ENCODE measurements at regions not wholly inside any gene's neighbourhood (a gene's known extent, or its start where the extent isn't known, plus 50 kb on each side); places are given as distances from the start of the nearest gene placed in this dataset.
A peak's percentile ranks its signal among the peaks of the same experiment; 100 is the strongest.
"Not testable (repeated sequence)": the region's sequence is repeated elsewhere in the genome, so short reads cannot be mapped to it uniquely, and the experiment has no call there.

DNA sequence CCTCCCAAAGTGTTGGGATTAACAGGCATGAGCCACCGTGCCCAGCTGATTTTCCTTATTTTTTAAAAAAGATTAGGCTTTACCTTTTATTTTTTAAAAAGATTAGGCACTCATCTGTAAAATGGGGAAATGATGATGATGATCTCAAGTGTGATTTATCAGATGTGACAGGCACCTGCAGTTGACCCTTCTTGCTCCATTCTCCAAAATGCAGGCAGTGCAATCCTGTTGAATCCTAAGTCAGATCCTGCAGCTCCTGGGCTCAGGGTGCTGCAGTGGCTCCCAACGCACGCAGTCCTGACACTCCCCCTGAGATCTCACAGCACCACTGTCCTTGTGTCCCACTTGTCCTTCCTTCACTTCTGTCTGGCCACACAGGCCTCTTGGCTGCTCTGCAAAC is 257.3 kb upstream of the KAZN start:
- H3K27me3 ChIP-seq (ENCODE audit: control insufficient read depth, insufficient read depth, low read length): no peaks in the 10 kb centered on the region
- no peak overlapping the region for H3K4me3 ChIP-seq (ENCODE audit: low read depth, low read length)
- H3K4me1 ChIP-seq (ENCODE audit: control insufficient read depth, insufficient read depth, low read length): peaks cover 9% of the 10 kb centered on the region
- no peaks in the 10 kb centered on the region for H3K9me3 ChIP-seq (ENCODE audit: control insufficient read depth, insufficient read depth, low read length)
- no peaks in the 10 kb centered on the region for H3K36me3 ChIP-seq (ENCODE audit: control insufficient read depth, insufficient read depth, low read length)
- no peak overlapping the region for H3K9ac ChIP-seq (ENCODE audit: low read depth, low read length)
- H3K27ac ChIP-seq (ENCODE audit: low read depth, low read length): no peak overlapping the region

DNA sequence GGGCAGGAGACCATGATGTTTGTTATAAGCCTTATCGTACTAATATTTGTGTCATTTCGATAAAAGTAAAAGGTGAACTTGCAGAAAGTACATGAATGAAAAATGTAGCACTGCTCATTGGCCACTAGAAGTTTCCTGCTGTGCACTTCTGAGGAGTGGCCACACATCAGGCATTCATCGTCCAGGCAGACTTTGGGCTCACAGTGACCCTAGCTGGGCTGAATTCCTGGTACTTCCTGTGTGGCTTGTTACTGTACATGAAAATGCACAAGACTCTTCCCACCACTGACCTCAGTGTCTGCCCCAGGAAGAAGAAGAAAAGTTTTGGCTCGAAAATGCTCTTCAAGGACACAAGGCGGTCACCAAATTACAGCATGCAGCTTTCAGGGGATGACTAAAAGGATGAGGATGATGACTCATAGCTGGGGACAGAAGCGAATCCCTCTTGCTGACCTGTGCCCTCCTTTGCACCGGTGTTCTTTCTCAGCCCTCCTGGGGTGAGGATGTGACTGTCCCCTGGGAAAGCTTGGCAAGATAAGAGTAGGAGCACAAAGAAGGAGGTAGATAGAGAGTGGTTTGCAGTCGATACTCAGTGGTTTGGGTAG is 252.4 kb upstream of the KAZN start:
- no peaks in the 10 kb centered on the region for H3K4me1 ChIP-seq (ENCODE audit: control insufficient read depth, insufficient read depth, low read length)
- H3K9ac ChIP-seq (ENCODE audit: low read depth, low read length): no peak overlapping the region
- H3K4me3 ChIP-seq (ENCODE audit: low read depth, low read length): no peak overlapping the region
- no peaks in the 10 kb centered on the region for H3K27me3 ChIP-seq (ENCODE audit: control insufficient read depth, insufficient read depth, low read length)
- no peaks in the 10 kb centered on the region for H3K36me3 ChIP-seq (ENCODE audit: control insufficient read depth, insufficient read depth, low read length)
- peak overlapping the region; percentile 61 for H3K27ac ChIP-seq (ENCODE audit: low read depth, low read length)
- no peaks in the 10 kb centered on the region for H3K9me3 ChIP-seq (ENCODE audit: control insufficient read depth, insufficient read depth, low read length)

DNA sequence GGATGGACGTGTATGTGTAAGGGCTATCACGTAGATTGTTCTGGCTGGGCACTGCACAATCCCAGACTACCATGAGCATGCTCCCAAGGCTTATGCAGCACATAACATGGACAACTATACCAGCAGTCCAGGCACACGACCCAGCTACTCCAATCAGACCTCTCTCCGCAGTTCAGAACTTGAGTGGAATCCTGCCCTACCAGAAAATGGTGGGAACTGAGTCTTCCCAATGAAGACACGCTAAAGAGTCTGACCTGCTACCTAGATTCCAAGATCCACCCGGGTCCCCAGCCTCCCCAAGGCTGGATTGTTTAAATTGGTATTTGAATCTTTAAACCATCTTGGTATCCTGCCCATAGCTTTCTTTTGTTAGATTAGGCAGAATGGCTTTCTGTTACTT is 251.3 kb upstream of the KAZN start:
- no peak overlapping the region for H3K27ac ChIP-seq (ENCODE audit: low read depth, low read length)
- no peak overlapping the region for H3K4me3 ChIP-seq (ENCODE audit: low read depth, low read length)
- no peak overlapping the region for H3K9ac ChIP-seq (ENCODE audit: low read depth, low read length)
- H3K9me3 ChIP-seq (ENCODE audit: control insufficient read depth, insufficient read depth, low read length): no peaks in the 10 kb centered on the region
- H3K27me3 ChIP-seq (ENCODE audit: control insufficient read depth, insufficient read depth, low read length): no peaks in the 10 kb centered on the region
- no peaks in the 10 kb centered on the region for H3K4me1 ChIP-seq (ENCODE audit: control insufficient read depth, insufficient read depth, low read length)
- no peaks in the 10 kb centered on the region for H3K36me3 ChIP-seq (ENCODE audit: control insufficient read depth, insufficient read depth, low read length)

DNA sequence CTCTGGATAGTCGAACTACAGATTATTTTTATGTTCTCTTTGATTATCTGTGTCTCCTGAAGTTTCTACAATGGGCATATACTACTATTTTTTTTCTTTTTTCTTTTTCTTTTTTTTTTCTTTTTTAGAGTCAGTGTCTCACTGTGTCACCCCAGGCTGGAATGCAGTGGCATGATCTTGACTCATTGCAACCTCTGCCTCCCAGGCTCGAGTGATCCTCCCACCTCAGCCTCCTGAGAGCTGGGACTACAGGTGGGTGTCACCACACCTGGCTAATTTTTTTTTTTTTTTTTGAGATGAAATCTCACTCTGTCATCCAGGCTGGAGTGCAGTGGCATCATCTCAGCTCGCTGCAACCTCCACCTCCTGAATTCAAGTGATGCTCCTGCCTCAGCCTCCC is 250.7 kb upstream of the KAZN start:
- Histone ChIP-seq H3K36me3 (ENCODE audit: control insufficient read depth, insufficient read depth, low read length) (no peaks in the 10 kb centered on the region), H3K27ac (ENCODE audit: low read depth, low read length) (no peak overlapping the region), H3K9ac (ENCODE audit: low read depth, low read length) (no peak overlapping the region), H3K4me1 (ENCODE audit: control insufficient read depth, insufficient read depth, low read length) (no peaks in the 10 kb centered on the region), H3K4me3 (ENCODE audit: low read depth, low read length) (no peak overlapping the region), H3K9me3 (ENCODE audit: control insufficient read depth, insufficient read depth, low read length) (no peaks in the 10 kb centered on the region), H3K27me3 (ENCODE audit: control insufficient read depth, insufficient read depth, low read length) (no peaks in the 10 kb centered on the region)

DNA sequence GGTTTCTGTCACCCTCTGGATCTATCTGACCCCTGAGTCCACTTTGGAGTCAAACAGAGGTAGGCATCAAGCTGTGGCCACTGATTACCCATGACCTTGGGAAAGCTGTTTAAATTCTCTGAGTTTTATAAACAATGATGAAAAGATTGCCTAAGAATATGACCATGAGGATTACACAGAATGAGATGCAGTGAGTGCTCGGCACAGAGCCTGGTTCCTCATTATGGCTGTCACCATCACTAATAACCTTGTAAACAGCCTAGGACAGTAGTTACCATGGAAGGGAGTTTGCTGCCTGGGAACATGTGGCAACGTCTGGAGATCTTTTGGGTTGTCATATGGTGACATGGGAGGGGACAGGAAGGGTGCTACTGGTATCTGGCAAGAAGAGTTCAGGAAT is 248.3 kb upstream of the KAZN start:
- no peaks in the 10 kb centered on the region for H3K9me3 ChIP-seq (ENCODE audit: control insufficient read depth, insufficient read depth, low read length)
- no peak overlapping the region for H3K4me3 ChIP-seq (ENCODE audit: low read depth, low read length)
- no peaks in the 10 kb centered on the region for H3K27me3 ChIP-seq (ENCODE audit: control insufficient read depth, insufficient read depth, low read length)
- no peaks in the 10 kb centered on the region for H3K36me3 ChIP-seq (ENCODE audit: control insufficient read depth, insufficient read depth, low read length)
- H3K4me1 ChIP-seq (ENCODE audit: control insufficient read depth, insufficient read depth, low read length): no peaks in the 10 kb centered on the region
- no peak overlapping the region for H3K27ac ChIP-seq (ENCODE audit: low read depth, low read length)
- no peak overlapping the region for H3K9ac ChIP-seq (ENCODE audit: low read depth, low read length)

DNA sequence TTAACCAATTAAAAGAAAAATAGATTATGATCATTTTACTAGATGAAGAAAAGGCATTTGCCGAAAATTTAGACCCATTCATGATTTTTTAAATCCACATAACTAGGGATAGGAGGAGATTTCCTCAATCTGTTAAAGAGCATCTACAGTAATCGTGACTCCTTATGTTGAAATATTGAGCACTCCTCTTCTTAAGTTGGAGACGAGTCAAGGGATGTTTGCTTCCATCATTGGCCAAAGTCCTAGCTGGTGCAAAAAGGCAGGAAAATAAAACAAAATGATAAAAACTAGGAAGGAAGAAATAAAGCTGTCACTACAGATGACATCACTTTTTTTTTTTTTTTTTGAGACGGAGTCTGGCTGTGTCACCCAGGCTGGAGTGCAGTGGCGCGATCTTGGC is 245.6 kb upstream of the KAZN start:
- no peak overlapping the region for H3K4me3 ChIP-seq (ENCODE audit: low read depth, low read length)
- no peak overlapping the region for H3K27ac ChIP-seq (ENCODE audit: low read depth, low read length)
- no peak overlapping the region for H3K9ac ChIP-seq (ENCODE audit: low read depth, low read length)

DNA sequence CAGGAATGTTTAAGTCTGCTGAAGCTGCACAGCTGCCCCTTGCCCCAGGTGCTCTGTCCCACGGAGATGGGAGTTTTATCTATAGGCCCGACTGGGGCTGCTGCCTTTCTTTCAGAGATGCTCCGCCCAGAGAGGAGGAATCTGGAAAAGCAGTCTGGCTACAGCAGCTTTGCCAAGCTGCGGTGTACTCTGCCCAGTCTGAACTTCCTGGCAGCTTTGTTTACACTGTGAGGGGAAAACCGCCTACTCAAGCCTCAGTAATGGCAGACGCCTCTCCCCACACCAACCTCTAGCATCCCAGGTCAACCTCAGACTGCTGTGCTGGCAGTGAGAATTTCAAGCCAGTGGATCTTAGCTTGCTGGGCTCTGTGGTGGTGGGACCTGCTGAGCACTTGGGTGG is 237.5 kb upstream of the KAZN start:
- H3K36me3 ChIP-seq (ENCODE audit: control insufficient read depth, insufficient read depth, low read length); H3K27me3 ChIP-seq (ENCODE audit: control insufficient read depth, insufficient read depth, low read length); H3K4me1 ChIP-seq (ENCODE audit: control insufficient read depth, insufficient read depth, low read length); H3K4me3 ChIP-seq (ENCODE audit: low read depth, low read length); H3K9me3 ChIP-seq (ENCODE audit: control insufficient read depth, insufficient read depth, low read length); H3K27ac ChIP-seq (ENCODE audit: low read depth, low read length); H3K9ac ChIP-seq (ENCODE audit: low read depth, low read length): not testable (repeated sequence)

More for the DNA sequence above, 245.6 kb upstream of the KAZN start:
- no peaks in the 10 kb centered on the region for H3K9me3 ChIP-seq (ENCODE audit: control insufficient read depth, insufficient read depth, low read length)
- no peaks in the 10 kb centered on the region for H3K4me1 ChIP-seq (ENCODE audit: control insufficient read depth, insufficient read depth, low read length)
- H3K27me3 ChIP-seq (ENCODE audit: control insufficient read depth, insufficient read depth, low read length): no peaks in the 10 kb centered on the region
- H3K36me3 ChIP-seq (ENCODE audit: control insufficient read depth, insufficient read depth, low read length): no peaks in the 10 kb centered on the region

DNA sequence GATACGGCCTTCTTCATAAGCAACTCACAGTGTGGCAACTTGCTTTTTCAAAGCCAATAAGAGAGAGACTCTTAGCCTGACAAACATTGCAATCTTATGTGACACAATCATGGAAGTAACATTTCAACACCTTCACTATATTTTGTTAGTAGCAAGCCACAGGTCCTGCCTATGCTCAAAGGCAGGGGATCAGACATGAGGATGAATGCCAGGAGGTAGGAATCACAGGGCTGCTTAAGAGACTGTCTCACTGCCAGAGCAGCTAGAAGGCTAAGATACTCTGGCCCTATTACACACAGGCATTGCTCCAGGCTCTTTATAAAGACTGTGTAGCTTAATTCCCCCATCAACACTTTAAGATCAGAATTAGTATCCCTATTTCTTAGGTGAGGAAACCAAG is 236.2 kb upstream of the KAZN start:
- Histone ChIP-seq H3K9me3 (ENCODE audit: control insufficient read depth, insufficient read depth, low read length) (0 out of 2 replicates have a peak, but pooled peaks cover 2% of the 10 kb centered on the region), H3K9ac (ENCODE audit: low read depth, low read length) (no peak overlapping the region), H3K4me3 (ENCODE audit: low read depth, low read length) (no peak overlapping the region), H3K27me3 (ENCODE audit: control insufficient read depth, insufficient read depth, low read length) (no peaks in the 10 kb centered on the region), H3K27ac (ENCODE audit: low read depth, low read length) (no peak overlapping the region), H3K36me3 (ENCODE audit: control insufficient read depth, insufficient read depth, low read length) (no peaks in the 10 kb centered on the region), H3K4me1 (ENCODE audit: control insufficient read depth, insufficient read depth, low read length) (0 out of 2 replicates have a peak, but pooled peaks cover 2% of the 10 kb centered on the region)

- Histone ChIP-seq H3K9me3 (ENCODE audit: control insufficient read depth, insufficient read depth, low read length) (0 out of 2 replicates have a peak, but pooled peaks cover 2% of the 10 kb centered on the region), H3K4me1 (ENCODE audit: control insufficient read depth, insufficient read depth, low read length) (0 out of 2 replicates have a peak, but pooled peaks cover 2% of the 10 kb centered on the region), H3K9ac (ENCODE audit: low read depth, low read length) (no peak overlapping the region), H3K27me3 (ENCODE audit: control insufficient read depth, insufficient read depth, low read length) (no peaks in the 10 kb centered on the region), H3K27ac (ENCODE audit: low read depth, low read length) (no peak overlapping the region), H3K4me3 (ENCODE audit: low read depth, low read length) (no peak overlapping the region), H3K36me3 (ENCODE audit: control insufficient read depth, insufficient read depth, low read length) (no peaks in the 10 kb centered on the region)
Measured at GRCh38 chr1:14363036-14363590, 235.4 kb upstream of the KAZN start.

- no peak overlapping the region for H3K27ac ChIP-seq (ENCODE audit: low read depth, low read length)
- no peak overlapping the region for H3K9ac ChIP-seq (ENCODE audit: low read depth, low read length)
- H3K27me3 ChIP-seq (ENCODE audit: control insufficient read depth, insufficient read depth, low read length): no peaks in the 10 kb centered on the region
- no peak overlapping the region for H3K4me3 ChIP-seq (ENCODE audit: low read depth, low read length)
- 0 out of 2 replicates have a peak, but pooled peaks cover 2% of the 10 kb centered on the region for H3K9me3 ChIP-seq (ENCODE audit: control insufficient read depth, insufficient read depth, low read length)
- H3K4me1 ChIP-seq (ENCODE audit: control insufficient read depth, insufficient read depth, low read length): peaks cover 5% of the 10 kb centered on the region; the same call in 1 of the 2 replicates
- H3K36me3 ChIP-seq (ENCODE audit: control insufficient read depth, insufficient read depth, low read length): no peaks in the 10 kb centered on the region
Measured at GRCh38 chr1:14363707-14364413, 234.6 kb upstream of the KAZN start.

- H3K27ac ChIP-seq (ENCODE audit: low read depth, low read length): no peak overlapping the region
- H3K27me3 ChIP-seq (ENCODE audit: control insufficient read depth, insufficient read depth, low read length): no peaks in the 10 kb centered on the region
- no peak overlapping the region for H3K9ac ChIP-seq (ENCODE audit: low read depth, low read length)
- peaks cover 20% of the 10 kb centered on the region for H3K4me1 ChIP-seq (ENCODE audit: control insufficient read depth, insufficient read depth, low read length)
- no peak overlapping the region for H3K4me3 ChIP-seq (ENCODE audit: low read depth, low read length)
- 0 out of 2 replicates have a peak, but pooled peaks cover 2% of the 10 kb centered on the region for H3K9me3 ChIP-seq (ENCODE audit: control insufficient read depth, insufficient read depth, low read length)
- H3K36me3 ChIP-seq (ENCODE audit: control insufficient read depth, insufficient read depth, low read length): no peaks in the 10 kb centered on the region
Measured at GRCh38 chr1:14365301-14365988, 233.0 kb upstream of the KAZN start.
